HL-60 (cell line): ENCODE measurements at regions not wholly inside any gene's neighbourhood (a gene's known extent, or its start where the extent isn't known, plus 50 kb on each side); places are given as distances from the start of the nearest gene placed in this dataset.

Experiments used
- DNase-seq, 2 experiments: peaks; one replicate each; pipeline ENCODE4 v3.0.0-alpha.2; 2010 to 2020; ENCODE audit warnings: low read depth in 1 of 2, low spot score in 1 of 2
- H3K27ac ChIP-seq: fragments of 250-450 bp; sonication (Bioruptor Pico); replicated peaks from 2 replicates; pipeline ENCODE4 v1.5.1; 2020; ENCODE audit warnings: mild to moderate bottlenecking, moderate library complexity
- H3K27me3 ChIP-seq: fragments of 250-450 bp; sonication (Bioruptor Pico); 2 replicates; pipeline ENCODE4 v1.5.1; 2021; ENCODE audit warnings: mild to moderate bottlenecking, moderate library complexity; ENCODE audit not compliant: insufficient read depth, poor library complexity, severe bottlenecking
- H3K4me3 ChIP-seq: replicated peaks from 2 replicates; pipeline ENCODE4 v1.5.1; 2011; ENCODE audit warnings: mild to moderate bottlenecking, control low read depth, low read length; ENCODE audit not compliant: insufficient read depth
- CTCF ChIP-seq: IDR thresholded peaks from one replicate; pipeline ENCODE4 v1.5.1; 2011; ENCODE audit warnings: low read length, control low read depth, inconsistent platforms; ENCODE audit not compliant: insufficient read depth
- GABPA ChIP-seq: IDR thresholded peaks from 2 replicates; pipeline ENCODE4 v1.6.1; 2012; ENCODE audit warnings: low read depth
- POLR2AphosphoS5 ChIP-seq: IDR thresholded peaks from 2 replicates; pipeline ENCODE4 v1.6.1; 2012; ENCODE audit warnings: low read depth
- REST ChIP-seq: IDR thresholded peaks from 2 replicates; pipeline ENCODE4 v1.6.1; 2012; ENCODE audit warnings: low read depth; ENCODE audit not compliant: insufficient replicate concordance
- SPI1 ChIP-seq: IDR thresholded peaks from 2 replicates; pipeline ENCODE4 v1.6.1; 2012; ENCODE audit warnings: low read depth, mild to moderate bottlenecking, borderline replicate concordance

- TF ChIP-seq GABPA (no peak), SPI1 (no peak)
- H3K27me3 ChIP-seq = no peaks in the 10 kb centered on the region
- DNase-seq = no peak
- H3K27ac ChIP-seq = no peak overlapping the region
- H3K4me3 ChIP-seq = no peak overlapping the region
These were observed 1230.3 kb upstream of the CITED2 start for GRCh38 chr6:140604786-140605185.

- Histone ChIP-seq H3K27ac (no peak overlapping the region), H3K27me3 (no peaks in the 10 kb centered on the region), H3K4me3 (no peak overlapping the region)
- no peak for DNase-seq
- TF ChIP-seq POLR2AphosphoS5 (no peak), CTCF (no peak), REST (no peak), SPI1 (no peak), GABPA (no peak)
These were observed 1228.2 kb upstream of the CITED2 start for GRCh38 chr6:140602431-140603248.

- Histone ChIP-seq H3K27ac (no peak overlapping the region), H3K27me3 (no peaks in the 10 kb centered on the region), H3K4me3 (no peak overlapping the region)
- no peak for DNase-seq
- no peak for TF ChIP-seq POLR2AphosphoS5
- TF ChIP-seq SPI1 = no peak
- TF ChIP-seq GABPA = no peak
These were observed 1226.8 kb upstream of the CITED2 start for GRCh38 chr6:140601021-140601808.

- Histone ChIP-seq H3K27ac (no peak overlapping the region), H3K27me3 (no peaks in the 10 kb centered on the region), H3K4me3 (no peak overlapping the region)
- no peak for DNase-seq
- TF ChIP-seq CTCF = no peak
- no peak for TF ChIP-seq POLR2AphosphoS5
- no peak for TF ChIP-seq REST
- TF ChIP-seq SPI1 = no peak
- TF ChIP-seq GABPA = no peak
These were observed 1225.5 kb upstream of the CITED2 start for GRCh38 chr6:140599916-140600315.
